DMS53 treated with DMSO at 0.1 percent for 48 hours (cell line): ENCODE measurements at regions not wholly inside any gene's neighbourhood (a gene's known extent, or its start where the extent isn't known, plus 50 kb on each side); places are given as distances from the start of the nearest gene placed in this dataset.
"Not testable (repeated sequence)": the region's sequence is repeated elsewhere in the genome, so short reads cannot be mapped to it uniquely, and the experiment has no call there.

ENCODE experiments used
- DNase-seq: peaks from one replicate; lab custom pipeline; 2025; ENCODE audit not compliant: unreplicated experiment; lab: John Stamatoyannopoulos, UW

GRCh38 chr14:46147452-46147851, 504.1 kb downstream of the RPL10L start:
- no peak for DNase-seq

- no peak for DNase-seq
Measured at GRCh38 chr14:46147024-46147423, 504.6 kb downstream of the RPL10L start.

GRCh38 chr14:46140445-46140844, 511.1 kb downstream of the RPL10L start:
- DNase-seq = no peak

GRCh38 chr14:46139649-46140048, 511.9 kb downstream of the RPL10L start:
- no peak for DNase-seq

GRCh38 chr14:46137786-46138185, 513.8 kb downstream of the RPL10L start:
- no peak for DNase-seq

GRCh38 chr14:46136456-46136855, 515.1 kb downstream of the RPL10L start:
- no peak for DNase-seq

GRCh38 chr14:46108228-46108627, 543.4 kb downstream of the RPL10L start:
- no peak for DNase-seq

GRCh38 chr14:46100901-46101300, 550.7 kb downstream of the RPL10L start:
- DNase-seq = not testable (repeated sequence)

GRCh38 chr14:46091819-46092218, 559.8 kb downstream of the RPL10L start:
- no peak for DNase-seq

- DNase-seq = no peak
Measured at GRCh38 chr14:46087604-46088003, 564.0 kb downstream of the RPL10L start.

- DNase-seq = no peak
Measured at GRCh38 chr14:46074061-46074460, 577.5 kb downstream of the RPL10L start.

GRCh38 chr14:46063872-46064271, 587.7 kb downstream of the RPL10L start:
- DNase-seq = peak; percentile 76

GRCh38 chr14:46058964-46059563, 592.5 kb downstream of the RPL10L start:
- DNase-seq = no peak

- DNase-seq = no peak
Measured at GRCh38 chr14:46057799-46058198, 593.8 kb downstream of the RPL10L start.

- no peak for DNase-seq
Measured at GRCh38 chr14:46054526-46054925, 597.1 kb downstream of the RPL10L start.

- no peak for DNase-seq
Measured at GRCh38 chr14:46053221-46053620, 598.4 kb downstream of the RPL10L start.

- no peak for DNase-seq
Measured at GRCh38 chr14:46051796-46052195, 599.8 kb downstream of the RPL10L start.

GRCh38 chr14:46048127-46048526, 603.5 kb downstream of the RPL10L start:
- DNase-seq = peak; percentile 42

- no peak for DNase-seq
Measured at GRCh38 chr14:46036099-46036498, 615.5 kb downstream of the RPL10L start.

GRCh38 chr14:46034305-46034704, 617.3 kb downstream of the RPL10L start:
- no peak for DNase-seq

- no peak for DNase-seq
Measured at GRCh38 chr14:46018846-46019420, 632.6 kb downstream of the RPL10L start.

- DNase-seq = no peak
Measured at GRCh38 chr14:46008348-46008747, 643.2 kb downstream of the RPL10L start.

- no peak for DNase-seq
Measured at GRCh38 chr14:45998554-45998953, 653.0 kb downstream of the RPL10L start.
